ENCODE measurements at regions not wholly inside any gene's neighbourhood (a gene's known extent, or its start where the extent isn't known, plus 50 kb on each side); places are given as distances from the start of the nearest gene placed in this dataset.

GRCh38 chr17:13753154-13753553, 151.4 kb upstream of the HS3ST3A1 start:
- TF ChIP-seq, protein P1, sequence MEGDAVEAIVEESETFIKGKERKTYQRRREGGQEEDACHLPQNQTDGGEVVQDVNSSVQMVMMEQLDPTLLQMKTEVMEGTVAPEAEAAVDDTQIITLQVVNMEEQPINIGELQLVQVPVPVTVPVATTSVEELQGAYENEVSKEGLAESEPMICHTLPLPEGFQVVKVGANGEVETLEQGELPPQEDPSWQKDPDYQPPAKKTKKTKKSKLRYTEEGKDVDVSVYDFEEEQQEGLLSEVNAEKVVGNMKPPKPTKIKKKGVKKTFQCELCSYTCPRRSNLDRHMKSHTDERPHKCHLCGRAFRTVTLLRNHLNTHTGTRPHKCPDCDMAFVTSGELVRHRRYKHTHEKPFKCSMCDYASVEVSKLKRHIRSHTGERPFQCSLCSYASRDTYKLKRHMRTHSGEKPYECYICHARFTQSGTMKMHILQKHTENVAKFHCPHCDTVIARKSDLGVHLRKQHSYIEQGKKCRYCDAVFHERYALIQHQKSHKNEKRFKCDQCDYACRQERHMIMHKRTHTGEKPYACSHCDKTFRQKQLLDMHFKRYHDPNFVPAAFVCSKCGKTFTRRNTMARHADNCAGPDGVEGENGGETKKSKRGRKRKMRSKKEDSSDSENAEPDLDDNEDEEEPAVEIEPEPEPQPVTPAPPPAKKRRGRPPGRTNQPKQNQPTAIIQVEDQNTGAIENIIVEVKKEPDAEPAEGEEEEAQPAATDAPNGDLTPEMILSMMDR (IDR thresholded peaks at IDR 0.05): no peak

- TF ChIP-seq, protein P1 (IDR thresholded peaks at IDR 0.05): no peak
Measured at GRCh38 chr17:13753771-13754170, 152.0 kb upstream of the HS3ST3A1 start.

DNA sequence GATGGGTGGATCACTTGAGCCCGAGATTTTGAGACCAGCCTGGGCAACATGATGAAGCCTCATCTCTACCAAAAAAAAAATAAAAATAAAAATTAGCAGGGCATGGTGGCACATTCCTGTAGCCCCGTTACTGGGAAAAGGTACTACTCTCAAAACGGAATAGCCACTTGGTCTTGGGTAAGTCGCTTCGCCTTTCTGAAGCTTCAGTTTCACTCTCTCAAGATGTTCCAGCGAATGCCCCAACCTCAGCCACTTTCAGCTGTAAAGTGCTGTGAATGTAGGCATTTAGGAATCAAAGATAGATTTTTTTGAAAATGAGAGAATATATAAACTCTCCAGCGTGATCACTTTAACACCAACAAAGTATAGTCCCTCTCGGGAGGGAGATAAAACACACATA, 154.1 kb upstream of the HS3ST3A1 start:
- TF ChIP-seq, protein P1 (IDR thresholded peaks at IDR 0.05): no peak

DNA sequence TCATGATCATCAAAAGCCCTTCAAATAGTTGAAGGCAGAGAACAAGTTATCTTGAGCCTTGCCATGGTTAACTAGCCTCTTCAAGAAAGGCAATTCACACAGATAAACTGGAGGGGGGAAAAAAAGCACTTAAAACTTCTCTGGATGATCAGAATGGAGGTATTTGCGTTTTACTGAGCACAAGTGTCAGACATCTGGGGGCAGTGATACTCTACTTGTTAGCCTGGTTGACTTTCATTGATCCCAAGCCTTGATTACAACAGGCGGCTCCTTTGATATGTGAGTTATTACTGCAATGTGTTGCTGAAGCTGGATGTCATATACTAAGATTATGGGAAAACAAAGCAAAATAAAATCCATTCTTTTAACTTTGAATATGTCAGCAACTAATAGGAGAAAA, 155.0 kb upstream of the HS3ST3A1 start:
- TF ChIP-seq, protein P1 (IDR thresholded peaks at IDR 0.05): no peak

DNA sequence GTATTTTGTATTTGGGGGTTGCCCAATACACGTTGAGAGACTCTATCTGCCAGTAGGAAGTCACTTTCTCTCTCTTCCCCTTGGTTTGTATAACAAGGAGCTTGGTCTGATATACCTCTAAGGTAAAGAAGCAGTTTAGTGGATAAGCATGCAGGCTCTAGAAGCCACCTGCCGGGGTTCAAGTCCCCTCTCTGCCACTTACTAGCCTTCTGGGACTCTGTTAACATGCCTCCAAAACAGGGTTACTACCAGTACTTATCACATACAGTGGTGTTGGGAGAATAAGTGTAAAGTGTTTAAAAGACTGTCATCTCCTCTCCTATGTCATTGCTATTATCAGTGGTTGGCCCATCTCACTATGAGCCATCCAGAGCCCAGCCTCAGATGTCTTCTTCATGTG, 156.1 kb upstream of the HS3ST3A1 start:
- TF ChIP-seq, protein P1 (IDR thresholded peaks at IDR 0.05): no peak

DNA sequence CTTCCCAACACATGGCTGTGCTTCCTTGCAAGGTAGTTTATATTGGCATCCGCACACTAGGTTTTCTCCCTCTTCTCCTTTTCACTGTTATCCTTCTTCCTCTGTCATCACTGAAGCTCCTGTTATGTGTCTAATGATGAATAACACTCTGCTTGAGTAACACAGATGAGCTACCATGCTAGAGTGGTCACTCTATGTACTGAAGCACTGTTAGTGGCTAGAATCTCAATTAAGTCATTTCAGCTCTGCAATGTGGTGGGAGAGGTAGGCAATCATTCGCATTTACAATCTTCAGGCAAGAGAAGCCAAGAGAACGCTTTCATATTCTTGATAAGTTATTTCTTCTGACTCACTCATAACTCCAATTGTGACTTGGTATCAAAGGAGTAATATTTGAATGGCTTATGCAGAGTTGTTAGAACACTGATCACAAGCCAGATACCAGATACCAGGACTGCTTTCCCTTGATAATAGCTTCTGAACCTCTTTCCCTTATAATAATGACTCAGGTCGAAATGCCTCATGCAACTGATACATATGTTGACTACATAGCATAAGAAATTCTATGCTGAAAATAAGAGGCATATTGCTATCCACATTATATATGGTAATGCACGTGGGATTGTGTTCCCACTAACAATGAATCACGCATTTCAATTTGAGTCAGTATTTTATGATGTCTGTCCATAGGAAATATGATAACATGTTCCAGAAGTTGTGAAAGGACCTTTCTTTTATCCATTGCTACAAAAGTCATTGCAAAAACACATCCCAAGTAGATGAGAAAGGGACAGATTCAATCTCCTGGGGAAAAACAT, 158.0 kb upstream of the HS3ST3A1 start:
- TF ChIP-seq, protein P1 (IDR thresholded peaks at IDR 0.05): no peak

DNA sequence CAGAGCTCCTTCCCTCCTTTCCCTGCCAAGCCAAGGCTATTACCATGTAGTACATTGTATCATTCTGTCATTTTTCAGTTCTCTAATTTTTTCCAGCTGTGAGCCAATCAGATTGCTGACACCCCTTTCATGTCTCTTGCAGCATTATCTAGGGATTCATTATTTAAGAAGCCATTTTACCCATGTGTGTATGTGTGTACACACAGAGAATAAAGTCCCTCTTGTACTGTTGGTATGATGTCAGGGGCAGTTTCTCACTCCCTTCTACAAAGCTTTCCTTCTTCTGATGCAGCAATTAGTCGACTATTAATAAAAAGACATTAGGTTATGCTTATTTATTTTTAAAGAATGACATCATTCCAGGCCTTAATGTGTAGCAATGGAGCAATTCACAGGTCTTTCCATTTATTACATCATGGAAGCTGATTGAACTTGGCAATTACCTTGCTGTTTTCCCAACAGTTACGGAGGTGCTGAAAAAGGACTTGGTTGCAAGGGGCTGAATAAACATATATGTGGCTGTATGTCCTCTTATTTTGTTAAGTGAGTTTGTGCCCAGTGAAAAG, 159.4 kb upstream of the HS3ST3A1 start:
- TF ChIP-seq, protein P1 (IDR thresholded peaks at IDR 0.05): no peak
